CD4-positive, alpha-beta memory T cell (primary cell): ENCODE measurements at regions not wholly inside any gene's neighbourhood (a gene's known extent, or its start where the extent isn't known, plus 50 kb on each side); places are given as distances from the start of the nearest gene placed in this dataset.
"Not testable (repeated sequence)": the region's sequence is repeated elsewhere in the genome, so short reads cannot be mapped to it uniquely, and the experiment has no call there.

Experiments used
- CTCF ChIA-PET: fragments of 350-600 bp; sonication (Branson Sonifier 250); formaldehyde crosslinking; loops from one replicate; lab custom pipeline; 2021; ENCODE audit warnings: inconsistent platforms; ENCODE audit not compliant: partially characterized antibody; lab: Charles Lee
- POLR2A ChIA-PET: fragments of 350-600 bp; sonication (Branson Sonifier 250); formaldehyde crosslinking; loops from one replicate; lab custom pipeline; 2021; ENCODE audit not compliant: partially characterized antibody; lab: Charles Lee
- DNase-seq, 5 donors: peaks; one replicate each; pipeline versions ENCODE4 v3.0.0 to v3.0.0-alpha.2; 2020 to 2022; ENCODE audit warnings: mixed read lengths in 1 of 5
- H3K27ac ChIP-seq: one replicate; pipeline ENCODE4 v1.7.0; 2013; ENCODE audit warnings: low read depth, low read length
- H3K27me3 ChIP-seq: 2 replicates; pipeline ENCODE4 v1.7.0; 2013; ENCODE audit warnings: mild to moderate bottlenecking, low read length, moderate library complexity; ENCODE audit not compliant: insufficient read depth
- H3K36me3 ChIP-seq: 2 replicates; pipeline ENCODE4 v1.7.0; 2013; ENCODE audit warnings: mild to moderate bottlenecking, low read length, moderate library complexity; ENCODE audit not compliant: insufficient read depth
- H3K4me1 ChIP-seq: 2 replicates; pipeline ENCODE4 v1.7.0; 2013; ENCODE audit warnings: mild to moderate bottlenecking, low read length, moderate library complexity; ENCODE audit not compliant: insufficient read depth
- H3K4me3 ChIP-seq, 2 donors: one replicate each; pipeline ENCODE4 v1.7.0; 2013; ENCODE audit warnings: low read length in 2 of 2, mild to moderate bottlenecking in 1 of 2
- H3K9me3 ChIP-seq, 2 donors: one replicate each; pipeline ENCODE4 v1.7.0; 2013; ENCODE audit warnings: low read length in 2 of 2, control low read depth in 1 of 2; ENCODE audit not compliant: control insufficient read depth in 1 of 2
- H3K27ac Mint-ChIP-seq, 7 donors: one replicate each; pipeline ENCODE4 v1.8.0; 2020 to 2021; ENCODE audit warnings: mixed read lengths in 7 of 7, mild to moderate bottlenecking in 6 of 7, inconsistent platforms in 3 of 7, moderate library complexity in 3 of 7
- H3K27me3 Mint-ChIP-seq, 2 donors: one replicate each; pipeline ENCODE4 v1.8.0; 2020 to 2021; ENCODE audit warnings: mixed read lengths in 2 of 2
- H3K36me3 Mint-ChIP-seq, 2 donors: one replicate each; pipeline ENCODE4 v1.8.0; 2020 to 2021; ENCODE audit warnings: mixed read lengths in 2 of 2, inconsistent platforms in 1 of 2, mild to moderate bottlenecking in 1 of 2
- H3K4me1 Mint-ChIP-seq, 4 donors: one replicate each; pipeline ENCODE4 v1.8.0; 2020 to 2021; ENCODE audit warnings: mixed read lengths in 4 of 4, mild to moderate bottlenecking in 1 of 4
- H3K4me3 Mint-ChIP-seq, 8 donors: one replicate each; pipeline ENCODE4 v1.8.0; 2020 to 2021; ENCODE audit warnings: mixed read lengths in 8 of 8, mild to moderate bottlenecking in 7 of 8, moderate library complexity in 6 of 8, inconsistent platforms in 3 of 8
- H3K9me3 Mint-ChIP-seq, 8 donors: one replicate each; pipeline ENCODE4 v1.8.0; 2020 to 2021; ENCODE audit warnings: mixed read lengths in 8 of 8, mild to moderate bottlenecking in 5 of 8, inconsistent platforms in 3 of 8, moderate library complexity in 1 of 8
- intact Hi-C: fragments of 100-400 bp; cut with micrococcal nuclease; formaldehyde crosslinking; loops from one replicate; pipeline ENCODE4 v1.15.1; 2023

- Histone ChIP-seq H3K9me3 (no peaks in the 10 kb centered on the region), H3K36me3 (no peaks in the 10 kb centered on the region), H3K4me3 (no peak overlapping the region), H3K4me1 (peaks cover 7% of the 10 kb centered on the region), H3K27ac (no peak overlapping the region), H3K27me3 (no peaks in the 10 kb centered on the region)
- intact Hi-C loops = no loop called here
- no peaks in the 10 kb centered on the region for H3K9me3 Mint-ChIP-seq
- H3K36me3 Mint-ChIP-seq = no peaks in the 10 kb centered on the region
- H3K27me3 Mint-ChIP-seq = no peaks in the 10 kb centered on the region
- H3K4me3 Mint-ChIP-seq = no peak overlapping the region
- no peak for DNase-seq
- peaks cover 0 to 12% (median 0%) of the 10 kb centered on the region in 4 donors for H3K4me1 Mint-ChIP-seq
- H3K27ac Mint-ChIP-seq = peak overlapping the region in 1 of 7 donors; percentile 42
- CTCF ChIA-PET = no interaction called here
- POLR2A ChIA-PET = no interaction called here
Observed at GRCh38 chr3:196141052-196141865, 59.4 kb upstream of the TFRC start.

GRCh38 chr3:196140224-196140623 lies 58.3 kb upstream of the TFRC start:
- no peaks in the 10 kb centered on the region for H3K36me3 ChIP-seq
- Mint-ChIP-seq H3K27ac (peak overlapping the region in 1 of 7 donors; percentile 56), H3K4me1 (peaks cover 0 to 12% (median 0%) of the 10 kb centered on the region in 4 donors), H3K36me3 (no peaks in the 10 kb centered on the region), H3K9me3 (no peaks in the 10 kb centered on the region), H3K4me3 (no peak overlapping the region), H3K27me3 (no peaks in the 10 kb centered on the region)
- no peaks in the 10 kb centered on the region for H3K9me3 ChIP-seq
- ChIA-PET CTCF (no interaction called here), POLR2A (no interaction called here)
- H3K4me3 ChIP-seq = no peak overlapping the region
- intact Hi-C loops = no loop called here
- no peak for DNase-seq
- no peak overlapping the region for H3K27ac ChIP-seq
- no peaks in the 10 kb centered on the region for H3K27me3 ChIP-seq
- peaks cover 7% of the 10 kb centered on the region for H3K4me1 ChIP-seq

DNA sequence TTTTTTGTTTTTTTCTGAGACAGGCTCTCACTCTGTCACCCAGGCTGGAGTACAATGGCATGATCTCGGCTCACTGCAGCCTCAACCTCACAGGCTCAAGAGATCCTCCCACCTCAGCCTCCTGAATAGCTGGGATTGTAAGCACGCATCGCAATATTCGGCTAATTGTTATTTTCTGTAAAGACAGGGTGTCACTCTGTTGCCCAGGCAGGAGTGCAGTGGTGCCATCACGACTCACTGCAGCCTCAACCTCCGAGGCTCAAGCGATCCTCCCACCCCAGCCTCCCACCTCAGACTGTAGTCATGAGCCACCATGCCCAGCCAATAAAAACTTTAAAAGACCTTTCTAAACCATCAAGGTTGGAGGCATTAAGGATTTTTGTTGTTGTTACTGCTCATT lies 57.4 kb upstream of the TFRC start:
- POLR2A ChIA-PET = no interaction called here
- Histone ChIP-seq H3K27me3 (no peaks in the 10 kb centered on the region), H3K4me3 (no peak overlapping the region), H3K4me1 (peaks cover 6% of the 10 kb centered on the region), H3K27ac (no peak overlapping the region), H3K36me3 (no peaks in the 10 kb centered on the region), H3K9me3 (no peaks in the 10 kb centered on the region)
- no peaks in the 10 kb centered on the region for H3K9me3 Mint-ChIP-seq
- H3K27ac Mint-ChIP-seq = no peak overlapping the region
- DNase-seq = no peak
- H3K4me1 Mint-ChIP-seq = peaks cover 0 to 7% (median 0%) of the 10 kb centered on the region in 4 donors
- intact Hi-C loops = loop anchor here (10.0 kb wide), 1 partner anchor 54 kb away; the partner anchor contains the start of gene TFRC
- H3K4me3 Mint-ChIP-seq = no peak overlapping the region
- no peaks in the 10 kb centered on the region for H3K27me3 Mint-ChIP-seq
- no peaks in the 10 kb centered on the region for H3K36me3 Mint-ChIP-seq
- CTCF ChIA-PET = no interaction called here

- no peaks in the 10 kb centered on the region for H3K36me3 Mint-ChIP-seq
- ChIA-PET CTCF (interaction anchor here (0.9 to 1.9 kb wide), 3 partner anchors 27 to 65 kb away, joined by 3 to 5 read pairs (median 4); no protein-coding TSS in a partner anchor), POLR2A (no interaction called here)
- Histone ChIP-seq H3K9me3 (no peaks in the 10 kb centered on the region), H3K27ac (no peak overlapping the region), H3K4me1 (no peaks in the 10 kb centered on the region), H3K27me3 (no peaks in the 10 kb centered on the region), H3K36me3 (no peaks in the 10 kb centered on the region), H3K4me3 (no peak overlapping the region)
- intact Hi-C loops = loop anchor here (10.0 kb wide), 1 partner anchor 54 kb away; the partner anchor contains the start of gene TFRC
- peaks cover 0 to 4% (median 0%) of the 10 kb centered on the region in 4 donors for H3K4me1 Mint-ChIP-seq
- no peaks in the 10 kb centered on the region for H3K9me3 Mint-ChIP-seq
- DNase-seq = no peak
- H3K4me3 Mint-ChIP-seq = no peak overlapping the region
- no peaks in the 10 kb centered on the region for H3K27me3 Mint-ChIP-seq
- H3K27ac Mint-ChIP-seq = peak overlapping the region in 1 of 7 donors; percentile 44
Observed at GRCh38 chr3:196138482-196139254, 56.8 kb upstream of the TFRC start.

DNA sequence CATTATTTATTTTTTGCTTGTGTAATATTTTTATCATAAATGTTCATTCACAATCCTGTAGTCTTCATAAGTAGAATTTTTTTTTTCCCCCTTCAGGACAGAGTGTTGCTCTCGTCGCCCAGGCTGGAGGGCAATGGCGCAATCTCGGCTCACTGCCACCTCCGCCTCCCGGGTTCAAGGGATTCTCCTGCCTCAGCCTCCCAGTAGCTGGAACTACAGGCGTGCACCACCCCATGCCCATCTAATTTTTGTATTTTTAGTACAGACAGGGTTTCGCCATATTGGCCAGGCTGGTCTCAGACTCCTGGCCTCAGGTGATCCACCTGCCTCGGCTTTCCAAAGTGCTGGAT lies 54.7 kb upstream of the TFRC start:
- intact Hi-C loops = loop anchor here (10.0 kb wide), 1 partner anchor 52 kb away; the partner anchor contains the start of gene TFRC
- H3K9me3 Mint-ChIP-seq, POLR2A ChIA-PET, H3K4me3 Mint-ChIP-seq, H3K4me3 ChIP-seq, H3K36me3 ChIP-seq, DNase-seq, H3K4me1 ChIP-seq, H3K27ac ChIP-seq, H3K4me1 Mint-ChIP-seq, H3K27me3 ChIP-seq, H3K36me3 Mint-ChIP-seq, H3K27me3 Mint-ChIP-seq, H3K9me3 ChIP-seq: not testable (repeated sequence)
- CTCF ChIA-PET = interaction anchor here (1.3 kb wide), 1 partner anchor 11 kb away, joined by 3 read pairs; no protein-coding TSS in a partner anchor
- peak overlapping the region in 1 of 7 donors; percentile 57 for H3K27ac Mint-ChIP-seq

GRCh38 chr3:196135693-196136639 lies 54.1 kb upstream of the TFRC start:
- CTCF ChIA-PET = interaction anchor here (1.3 kb wide), 1 partner anchor 10 kb away, joined by 3 read pairs; no protein-coding TSS in a partner anchor
- no peaks in the 10 kb centered on the region for H3K4me1 ChIP-seq
- Mint-ChIP-seq H3K4me3 (no peak overlapping the region), H3K27me3 (no peaks in the 10 kb centered on the region), H3K4me1 (peaks cover 0 to 4% (median 0%) of the 10 kb centered on the region in 4 donors), H3K27ac (peak overlapping the region in 2 of 7 donors; percentile 42 to 57), H3K36me3 (no peaks in the 10 kb centered on the region), H3K9me3 (no peaks in the 10 kb centered on the region)
- DNase-seq = no peak
- no peaks in the 10 kb centered on the region for H3K36me3 ChIP-seq
- POLR2A ChIA-PET = no interaction called here
- no peaks in the 10 kb centered on the region for H3K9me3 ChIP-seq
- intact Hi-C loops = loop anchor here (10.0 kb wide), 1 partner anchor 51 kb away; the partner anchor contains the start of gene TFRC
- no peaks in the 10 kb centered on the region for H3K27me3 ChIP-seq
- H3K27ac ChIP-seq = no peak overlapping the region
- no peak overlapping the region for H3K4me3 ChIP-seq
